H4 (cell line): ENCODE measurements at regions not wholly inside any gene's neighbourhood (a gene's known extent, or its start where the extent isn't known, plus 50 kb on each side); places are given as distances from the start of the nearest gene placed in this dataset.

Experiments used
- DNase-seq: peaks from one replicate; pipeline ENCODE4 v3.0.0-alpha.2; 2015; ENCODE audit warnings: low spot score

- DNase-seq = no peak
Observed at GRCh38 chr17:12438212-12438611, 227.5 kb upstream of the MYOCD start.

GRCh38 chr17:12438813-12439586 lies 226.7 kb upstream of the MYOCD start:
- DNase-seq = no peak

GRCh38 chr17:12445331-12445730 lies 220.4 kb upstream of the MYOCD start:
- no peak for DNase-seq

GRCh38 chr17:12457493-12457892 lies 208.2 kb upstream of the MYOCD start:
- DNase-seq = no peak

GRCh38 chr17:12459736-12460135 lies 206.0 kb upstream of the MYOCD start:
- no peak for DNase-seq

- no peak for DNase-seq
Observed at GRCh38 chr17:12463102-12463501, 202.6 kb upstream of the MYOCD start.

GRCh38 chr17:12472252-12473173 lies 193.2 kb upstream of the MYOCD start:
- DNase-seq = peak; percentile 11

GRCh38 chr17:12478311-12478710 lies 187.4 kb upstream of the MYOCD start:
- no peak for DNase-seq

- DNase-seq = no peak
Observed at GRCh38 chr17:12485361-12485906, 180.3 kb upstream of the MYOCD start.

- no peak for DNase-seq
Observed at GRCh38 chr17:12489325-12489724, 176.4 kb upstream of the MYOCD start.

GRCh38 chr17:12492450-12492849 lies 173.2 kb upstream of the MYOCD start:
- DNase-seq = no peak

GRCh38 chr17:12505866-12506265 lies 159.8 kb upstream of the MYOCD start:
- DNase-seq = no peak

- no peak for DNase-seq
Observed at GRCh38 chr17:12507026-12507595, 158.6 kb upstream of the MYOCD start.

GRCh38 chr17:12509801-12510200 lies 155.9 kb upstream of the MYOCD start:
- no peak for DNase-seq

GRCh38 chr17:12510535-12510934 lies 155.2 kb upstream of the MYOCD start:
- DNase-seq = no peak

GRCh38 chr17:12512694-12513355 lies 152.9 kb upstream of the MYOCD start:
- no peak for DNase-seq

GRCh38 chr17:12514596-12514995 lies 151.1 kb upstream of the MYOCD start:
- DNase-seq = no peak

GRCh38 chr17:12519956-12520594 lies 145.6 kb upstream of the MYOCD start:
- peak; percentile 94 for DNase-seq

GRCh38 chr17:12521416-12521815 lies 144.3 kb upstream of the MYOCD start:
- DNase-seq = peak; percentile 25

GRCh38 chr17:12522336-12522735 lies 143.4 kb upstream of the MYOCD start:
- peak; percentile 59 for DNase-seq

- DNase-seq = peak; percentile 91
Observed at GRCh38 chr17:12522743-12523183, 142.9 kb upstream of the MYOCD start.
